H1 (cell line): ENCODE measurements at regions not wholly inside any gene's neighbourhood (a gene's known extent, or its start where the extent isn't known, plus 50 kb on each side); places are given as distances from the start of the nearest gene placed in this dataset.

Source experiments
- FOSL1 ChIP-seq: IDR thresholded peaks from 2 replicates; pipeline ENCODE4 v1.6.1; 2011; ENCODE audit warnings: mild to moderate bottlenecking, low read depth, low read length, moderate library complexity; ENCODE audit not compliant: insufficient read depth
- SAP30 ChIP-seq: fragments of 300-600 bp; sonication (generic); IDR thresholded peaks from 2 replicates; pipeline ENCODE4 v1.7.1; 2012; ENCODE audit warnings: low read length, moderate library complexity, mild to moderate bottlenecking, inconsistent platforms; ENCODE audit not compliant: insufficient read depth, insufficient replicate concordance
- TF ChIP-seq, protein P1 (sequence below): fragments of 300-600 bp; sonication (generic); IDR thresholded peaks from 2 replicates; pipeline ENCODE4 v1.7.1; 2012; ENCODE audit warnings: low read length, moderate library complexity, mild to moderate bottlenecking, inconsistent platforms; ENCODE audit not compliant: insufficient replicate concordance

DNA sequence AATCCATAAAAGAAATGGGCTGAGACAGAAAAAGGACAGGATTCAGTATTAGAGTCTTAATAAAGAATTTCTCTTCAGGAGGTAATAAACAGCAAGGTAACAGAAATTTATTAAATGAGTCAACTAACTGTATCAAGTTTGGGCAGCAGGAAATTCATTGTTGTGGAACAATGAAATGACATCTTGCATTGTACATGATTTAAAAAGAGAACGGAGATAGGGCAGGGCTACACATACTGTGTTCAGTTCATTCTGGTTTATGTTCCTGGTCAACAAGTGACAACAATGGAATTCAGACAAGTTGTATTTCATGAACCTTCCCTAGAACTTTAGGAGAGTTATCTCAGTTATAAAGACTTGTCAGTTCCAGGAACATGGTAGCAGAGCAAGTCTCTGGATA lies 961.3 kb downstream of the SOCS6 start (continued):
- TF ChIP-seq, protein P1, sequence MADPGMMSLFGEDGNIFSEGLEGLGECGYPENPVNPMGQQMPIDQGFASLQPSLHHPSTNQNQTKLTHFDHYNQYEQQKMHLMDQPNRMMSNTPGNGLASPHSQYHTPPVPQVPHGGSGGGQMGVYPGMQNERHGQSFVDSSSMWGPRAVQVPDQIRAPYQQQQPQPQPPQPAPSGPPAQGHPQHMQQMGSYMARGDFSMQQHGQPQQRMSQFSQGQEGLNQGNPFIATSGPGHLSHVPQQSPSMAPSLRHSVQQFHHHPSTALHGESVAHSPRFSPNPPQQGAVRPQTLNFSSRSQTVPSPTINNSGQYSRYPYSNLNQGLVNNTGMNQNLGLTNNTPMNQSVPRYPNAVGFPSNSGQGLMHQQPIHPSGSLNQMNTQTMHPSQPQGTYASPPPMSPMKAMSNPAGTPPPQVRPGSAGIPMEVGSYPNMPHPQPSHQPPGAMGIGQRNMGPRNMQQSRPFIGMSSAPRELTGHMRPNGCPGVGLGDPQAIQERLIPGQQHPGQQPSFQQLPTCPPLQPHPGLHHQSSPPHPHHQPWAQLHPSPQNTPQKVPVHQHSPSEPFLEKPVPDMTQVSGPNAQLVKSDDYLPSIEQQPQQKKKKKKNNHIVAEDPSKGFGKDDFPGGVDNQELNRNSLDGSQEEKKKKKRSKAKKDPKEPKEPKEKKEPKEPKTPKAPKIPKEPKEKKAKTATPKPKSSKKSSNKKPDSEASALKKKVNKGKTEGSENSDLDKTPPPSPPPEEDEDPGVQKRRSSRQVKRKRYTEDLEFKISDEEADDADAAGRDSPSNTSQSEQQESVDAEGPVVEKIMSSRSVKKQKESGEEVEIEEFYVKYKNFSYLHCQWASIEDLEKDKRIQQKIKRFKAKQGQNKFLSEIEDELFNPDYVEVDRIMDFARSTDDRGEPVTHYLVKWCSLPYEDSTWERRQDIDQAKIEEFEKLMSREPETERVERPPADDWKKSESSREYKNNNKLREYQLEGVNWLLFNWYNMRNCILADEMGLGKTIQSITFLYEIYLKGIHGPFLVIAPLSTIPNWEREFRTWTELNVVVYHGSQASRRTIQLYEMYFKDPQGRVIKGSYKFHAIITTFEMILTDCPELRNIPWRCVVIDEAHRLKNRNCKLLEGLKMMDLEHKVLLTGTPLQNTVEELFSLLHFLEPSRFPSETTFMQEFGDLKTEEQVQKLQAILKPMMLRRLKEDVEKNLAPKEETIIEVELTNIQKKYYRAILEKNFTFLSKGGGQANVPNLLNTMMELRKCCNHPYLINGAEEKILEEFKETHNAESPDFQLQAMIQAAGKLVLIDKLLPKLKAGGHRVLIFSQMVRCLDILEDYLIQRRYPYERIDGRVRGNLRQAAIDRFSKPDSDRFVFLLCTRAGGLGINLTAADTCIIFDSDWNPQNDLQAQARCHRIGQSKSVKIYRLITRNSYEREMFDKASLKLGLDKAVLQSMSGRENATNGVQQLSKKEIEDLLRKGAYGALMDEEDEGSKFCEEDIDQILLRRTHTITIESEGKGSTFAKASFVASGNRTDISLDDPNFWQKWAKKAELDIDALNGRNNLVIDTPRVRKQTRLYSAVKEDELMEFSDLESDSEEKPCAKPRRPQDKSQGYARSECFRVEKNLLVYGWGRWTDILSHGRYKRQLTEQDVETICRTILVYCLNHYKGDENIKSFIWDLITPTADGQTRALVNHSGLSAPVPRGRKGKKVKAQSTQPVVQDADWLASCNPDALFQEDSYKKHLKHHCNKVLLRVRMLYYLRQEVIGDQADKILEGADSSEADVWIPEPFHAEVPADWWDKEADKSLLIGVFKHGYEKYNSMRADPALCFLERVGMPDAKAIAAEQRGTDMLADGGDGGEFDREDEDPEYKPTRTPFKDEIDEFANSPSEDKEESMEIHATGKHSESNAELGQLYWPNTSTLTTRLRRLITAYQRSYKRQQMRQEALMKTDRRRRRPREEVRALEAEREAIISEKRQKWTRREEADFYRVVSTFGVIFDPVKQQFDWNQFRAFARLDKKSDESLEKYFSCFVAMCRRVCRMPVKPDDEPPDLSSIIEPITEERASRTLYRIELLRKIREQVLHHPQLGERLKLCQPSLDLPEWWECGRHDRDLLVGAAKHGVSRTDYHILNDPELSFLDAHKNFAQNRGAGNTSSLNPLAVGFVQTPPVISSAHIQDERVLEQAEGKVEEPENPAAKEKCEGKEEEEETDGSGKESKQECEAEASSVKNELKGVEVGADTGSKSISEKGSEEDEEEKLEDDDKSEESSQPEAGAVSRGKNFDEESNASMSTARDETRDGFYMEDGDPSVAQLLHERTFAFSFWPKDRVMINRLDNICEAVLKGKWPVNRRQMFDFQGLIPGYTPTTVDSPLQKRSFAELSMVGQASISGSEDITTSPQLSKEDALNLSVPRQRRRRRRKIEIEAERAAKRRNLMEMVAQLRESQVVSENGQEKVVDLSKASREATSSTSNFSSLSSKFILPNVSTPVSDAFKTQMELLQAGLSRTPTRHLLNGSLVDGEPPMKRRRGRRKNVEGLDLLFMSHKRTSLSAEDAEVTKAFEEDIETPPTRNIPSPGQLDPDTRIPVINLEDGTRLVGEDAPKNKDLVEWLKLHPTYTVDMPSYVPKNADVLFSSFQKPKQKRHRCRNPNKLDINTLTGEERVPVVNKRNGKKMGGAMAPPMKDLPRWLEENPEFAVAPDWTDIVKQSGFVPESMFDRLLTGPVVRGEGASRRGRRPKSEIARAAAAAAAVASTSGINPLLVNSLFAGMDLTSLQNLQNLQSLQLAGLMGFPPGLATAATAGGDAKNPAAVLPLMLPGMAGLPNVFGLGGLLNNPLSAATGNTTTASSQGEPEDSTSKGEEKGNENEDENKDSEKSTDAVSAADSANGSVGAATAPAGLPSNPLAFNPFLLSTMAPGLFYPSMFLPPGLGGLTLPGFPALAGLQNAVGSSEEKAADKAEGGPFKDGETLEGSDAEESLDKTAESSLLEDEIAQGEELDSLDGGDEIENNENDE: no peak
- TF ChIP-seq FOSL1: no peak
- TF ChIP-seq SAP30: no peak
